GM12892 (cell line): ENCODE measurements at regions not wholly inside any gene's neighbourhood (a gene's known extent, or its start where the extent isn't known, plus 50 kb on each side); places are given as distances from the start of the nearest gene placed in this dataset.

Source experiments
- POLR2A ChIP-seq: IDR thresholded peaks from 2 replicates; pipeline ENCODE4 v1.6.1; 2011; ENCODE audit warnings: low read depth, low read length, control low read depth
- TAF1 ChIP-seq: IDR thresholded peaks from 2 replicates; pipeline ENCODE4 v1.6.1; 2011; ENCODE audit warnings: low read depth, mild to moderate bottlenecking, control low read depth, low read length, borderline replicate concordance

GRCh38 chr10:75305675-75306074 lies 69.9 kb upstream of the COMTD1 start:
- TF ChIP-seq TAF1: no peak
- TF ChIP-seq POLR2A: no peak
